Endothelial cell (in vitro differentiated cells): ENCODE measurements at regions not wholly inside any gene's neighbourhood (a gene's known extent, or its start where the extent isn't known, plus 50 kb on each side); places are given as distances from the start of the nearest gene placed in this dataset.

Experiments used
- DNase-seq: peaks from one replicate; pipeline ENCODE4 v3.0.0; 2021; ENCODE audit warnings: low spot score
- H3K27ac Mint-ChIP-seq: one replicate; pipeline ENCODE4 v1.8.0; 2021; ENCODE audit warnings: mixed read lengths, inconsistent platforms; ENCODE audit not compliant: unreplicated experiment
- H3K27me3 Mint-ChIP-seq: one replicate; pipeline ENCODE4 v1.8.0; 2021; ENCODE audit warnings: mild to moderate bottlenecking, moderate library complexity, mixed read lengths, inconsistent platforms; ENCODE audit not compliant: unreplicated experiment
- H3K36me3 Mint-ChIP-seq: one replicate; pipeline ENCODE4 v1.8.0; 2021; ENCODE audit warnings: mild to moderate bottlenecking, low read depth, mixed read lengths, inconsistent platforms; ENCODE audit not compliant: unreplicated experiment
- H3K4me1 Mint-ChIP-seq: one replicate; pipeline ENCODE4 v1.8.0; 2021; ENCODE audit warnings: mild to moderate bottlenecking, mixed read lengths, inconsistent platforms; ENCODE audit not compliant: unreplicated experiment
- H3K4me3 Mint-ChIP-seq: one replicate; pipeline ENCODE4 v1.8.0; 2021; ENCODE audit warnings: mild to moderate bottlenecking, mixed read lengths, inconsistent platforms; ENCODE audit not compliant: unreplicated experiment
- H3K9me3 Mint-ChIP-seq: one replicate; pipeline ENCODE4 v1.8.0; 2021; ENCODE audit warnings: mixed read lengths, inconsistent platforms; ENCODE audit not compliant: unreplicated experiment
- CTCF ChIP-seq: fragments of 200-600 bp; sonication (generic); IDR thresholded peaks from one replicate; pipeline ENCODE4 v1.5.0; 2021; ENCODE audit warnings: antibody characterized with exemption; ENCODE audit not compliant: unreplicated experiment

- Mint-ChIP-seq H3K4me1 (peaks cover 3% of the 10 kb centered on the region), H3K9me3 (no peaks in the 10 kb centered on the region)
Observed at GRCh38 chr6:170041526-170041925, 249.4 kb downstream of the DLL1 start.

GRCh38 chr6:170040906-170041305, 250.0 kb downstream of the DLL1 start:
- H3K9me3 Mint-ChIP-seq: no peaks in the 10 kb centered on the region
- DNase-seq: no peak
- no peaks in the 10 kb centered on the region for H3K4me1 Mint-ChIP-seq
- no peak overlapping the region for H3K27ac Mint-ChIP-seq
- H3K36me3 Mint-ChIP-seq: no peaks in the 10 kb centered on the region
- H3K27me3 Mint-ChIP-seq: peaks cover 11% of the 10 kb centered on the region
- H3K4me3 Mint-ChIP-seq: no peak overlapping the region
- TF ChIP-seq CTCF: no peak

More at GRCh38 chr6:170041526-170041925, 249.4 kb downstream of the DLL1 start:
- Mint-ChIP-seq H3K27me3 (peaks cover 11% of the 10 kb centered on the region), H3K27ac (no peak overlapping the region), H3K4me3 (no peak overlapping the region), H3K36me3 (no peaks in the 10 kb centered on the region)
- TF ChIP-seq CTCF: no peak
- no peak for DNase-seq

- Mint-ChIP-seq H3K4me1 (no peaks in the 10 kb centered on the region), H3K4me3 (no peak overlapping the region), H3K27me3 (peaks cover 9% of the 10 kb centered on the region), H3K9me3 (no peaks in the 10 kb centered on the region), H3K36me3 (no peaks in the 10 kb centered on the region), H3K27ac (no peak overlapping the region)
- DNase-seq: no peak
- no peak for TF ChIP-seq CTCF
Observed at GRCh38 chr6:170040115-170040500, 250.8 kb downstream of the DLL1 start.

- no peak for TF ChIP-seq CTCF
- Mint-ChIP-seq H3K36me3 (no peaks in the 10 kb centered on the region), H3K4me3 (no peak overlapping the region), H3K27me3 (peaks cover 7% of the 10 kb centered on the region), H3K9me3 (no peaks in the 10 kb centered on the region), H3K27ac (no peak overlapping the region), H3K4me1 (no peaks in the 10 kb centered on the region)
- no peak for DNase-seq
Observed at GRCh38 chr6:170039156-170040114, 251.4 kb downstream of the DLL1 start.

GRCh38 chr6:170038708-170039107, 252.2 kb downstream of the DLL1 start:
- H3K9me3 Mint-ChIP-seq: no peaks in the 10 kb centered on the region
- no peaks in the 10 kb centered on the region for H3K36me3 Mint-ChIP-seq
- H3K4me1 Mint-ChIP-seq: no peaks in the 10 kb centered on the region
- H3K27me3 Mint-ChIP-seq: peaks cover 9% of the 10 kb centered on the region
- no peak overlapping the region for H3K4me3 Mint-ChIP-seq
- DNase-seq: no peak
- H3K27ac Mint-ChIP-seq: no peak overlapping the region
- no peak for TF ChIP-seq CTCF
